ENCODE measurements at regions not wholly inside any gene's neighbourhood (a gene's known extent, or its start where the extent isn't known, plus 50 kb on each side); places are given as distances from the start of the nearest gene placed in this dataset.

GRCh38 chr4:63817196-63817865 lies 591.9 kb downstream of the TECRL start:
- no peak for ATAC-seq
- DNase-seq (ENCODE audit: low spot score), result no peak

- no peak for DNase-seq (ENCODE audit: low spot score)
- no peak for ATAC-seq
These were observed 594.9 kb downstream of the TECRL start for GRCh38 chr4:63814171-63814964.

- ATAC-seq, result no peak
- no peak for DNase-seq (ENCODE audit: low spot score)
These were observed 610.1 kb downstream of the TECRL start for GRCh38 chr4:63799166-63799565.

- ATAC-seq (no peak), DNase-seq (ENCODE audit: low spot score) (no peak)
These were observed 613.9 kb downstream of the TECRL start for GRCh38 chr4:63795301-63795700.

- ATAC-seq, result no peak
- no peak for DNase-seq (ENCODE audit: low spot score)
These were observed 618.9 kb downstream of the TECRL start for GRCh38 chr4:63790377-63790776.

- ATAC-seq (no peak), DNase-seq (ENCODE audit: low spot score) (no peak)
These were observed 621.0 kb downstream of the TECRL start for GRCh38 chr4:63788271-63788670.

- ATAC-seq, result no peak
- no peak for DNase-seq (ENCODE audit: low spot score)
These were observed 621.9 kb downstream of the TECRL start for GRCh38 chr4:63787326-63787725.

GRCh38 chr4:63786171-63786570 lies 623.1 kb downstream of the TECRL start:
- DNase-seq (ENCODE audit: low spot score), result no peak
- no peak for ATAC-seq

GRCh38 chr4:63784822-63785221 lies 624.4 kb downstream of the TECRL start:
- DNase-seq (ENCODE audit: low spot score) (no peak), ATAC-seq (no peak)

GRCh38 chr4:63777601-63778000 lies 631.6 kb downstream of the TECRL start:
- ATAC-seq (no peak), DNase-seq (ENCODE audit: low spot score) (no peak)

GRCh38 chr4:63764400-63764799 lies 644.9 kb downstream of the TECRL start:
- DNase-seq (ENCODE audit: low spot score) (no peak), ATAC-seq (no peak)

GRCh38 chr4:63757929-63758328 lies 651.3 kb downstream of the TECRL start:
- ATAC-seq (no peak), DNase-seq (ENCODE audit: low spot score) (no peak)

GRCh38 chr4:63742882-63743281 lies 666.4 kb downstream of the TECRL start:
- DNase-seq (ENCODE audit: low spot score) (no peak), ATAC-seq (no peak)

GRCh38 chr4:63729519-63729918 lies 679.7 kb downstream of the TECRL start:
- ATAC-seq, result no peak
- no peak for DNase-seq (ENCODE audit: low spot score)

- no peak for DNase-seq (ENCODE audit: low spot score)
- no peak for ATAC-seq
These were observed 680.6 kb downstream of the TECRL start for GRCh38 chr4:63728480-63729177.

GRCh38 chr4:63717384-63717783 lies 691.9 kb downstream of the TECRL start:
- no peak for ATAC-seq
- DNase-seq (ENCODE audit: low spot score), result no peak

GRCh38 chr4:63708661-63709060 lies 700.6 kb downstream of the TECRL start:
- no peak for DNase-seq (ENCODE audit: low spot score)
- no peak for ATAC-seq

- ATAC-seq (no peak), DNase-seq (ENCODE audit: low spot score) (no peak)
These were observed 708.7 kb downstream of the TECRL start for GRCh38 chr4:63700569-63700968.

- ATAC-seq, result no peak
- DNase-seq (ENCODE audit: low spot score), result no peak
These were observed 715.9 kb downstream of the TECRL start for GRCh38 chr4:63693321-63693720.

- ATAC-seq (no peak), DNase-seq (ENCODE audit: low spot score) (no peak)
These were observed 730.8 kb downstream of the TECRL start for GRCh38 chr4:63678358-63678931.

- no peak for DNase-seq (ENCODE audit: low spot score)
- no peak for ATAC-seq
These were observed 738.5 kb downstream of the TECRL start for GRCh38 chr4:63670735-63671134.

- ATAC-seq (no peak), DNase-seq (ENCODE audit: low spot score) (no peak)
These were observed 745.4 kb downstream of the TECRL start for GRCh38 chr4:63663870-63664269.

All from left lobe of liver (tissue), 2 donors.